HS-5 (cell line): ENCODE measurements at regions not wholly inside any gene's neighbourhood (a gene's known extent, or its start where the extent isn't known, plus 50 kb on each side); places are given as distances from the start of the nearest gene placed in this dataset.
"Not testable (repeated sequence)": the region's sequence is repeated elsewhere in the genome, so short reads cannot be mapped to it uniquely, and the experiment has no call there.

Experiments used
- DNase-seq: peaks from one replicate; pipeline ENCODE4 v3.0.0-alpha.2; 2012; ENCODE audit warnings: low read depth

DNA sequence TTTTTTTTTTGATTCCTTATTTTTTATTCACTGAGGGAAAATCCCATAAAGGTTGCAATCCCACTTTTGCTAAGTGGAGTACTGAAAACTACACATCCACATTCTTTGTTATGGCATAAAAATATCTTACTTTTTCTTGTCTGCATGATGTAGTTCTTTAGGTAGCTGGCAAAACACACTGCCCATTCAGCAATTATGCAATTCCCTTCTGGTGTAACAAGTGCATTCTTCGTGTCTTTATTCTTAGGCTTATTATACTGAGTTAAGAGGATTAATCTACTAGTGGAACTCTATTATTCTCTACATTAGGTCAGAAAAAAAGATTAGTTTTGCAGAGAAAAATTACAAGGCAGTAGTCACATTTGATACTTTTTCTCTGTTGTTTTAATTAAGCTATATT is 403.8 kb upstream of the GBE1 start:
- no peak for DNase-seq

DNA sequence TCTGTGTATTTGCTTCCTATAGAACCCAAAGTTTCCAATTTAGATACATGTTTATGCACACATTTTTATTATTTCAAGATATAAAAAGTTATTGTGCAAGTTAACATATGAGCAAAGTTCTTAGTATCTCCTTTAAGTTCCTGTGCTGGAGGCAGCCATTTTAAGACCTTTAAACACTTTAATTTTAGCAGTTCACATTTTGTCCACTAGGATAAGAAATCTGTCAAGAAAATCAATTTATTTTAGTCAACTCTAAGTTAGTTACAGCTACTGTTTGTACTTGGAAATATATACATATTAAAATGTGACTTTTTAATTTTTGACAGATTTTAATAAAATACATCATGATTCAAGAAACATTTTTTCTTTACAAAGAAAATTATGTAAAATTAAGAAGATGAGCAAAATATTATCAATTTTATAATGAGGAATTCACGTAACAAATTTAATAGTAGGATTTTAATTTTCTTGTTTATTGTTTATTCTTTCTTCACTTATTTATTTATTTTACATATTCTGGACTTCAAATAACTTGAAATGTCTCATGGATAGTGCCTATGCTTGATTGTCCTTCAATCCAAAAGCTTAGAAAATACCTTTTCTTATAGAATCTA is 402.6 kb upstream of the GBE1 start:
- peak; percentile 11 for DNase-seq

DNA sequence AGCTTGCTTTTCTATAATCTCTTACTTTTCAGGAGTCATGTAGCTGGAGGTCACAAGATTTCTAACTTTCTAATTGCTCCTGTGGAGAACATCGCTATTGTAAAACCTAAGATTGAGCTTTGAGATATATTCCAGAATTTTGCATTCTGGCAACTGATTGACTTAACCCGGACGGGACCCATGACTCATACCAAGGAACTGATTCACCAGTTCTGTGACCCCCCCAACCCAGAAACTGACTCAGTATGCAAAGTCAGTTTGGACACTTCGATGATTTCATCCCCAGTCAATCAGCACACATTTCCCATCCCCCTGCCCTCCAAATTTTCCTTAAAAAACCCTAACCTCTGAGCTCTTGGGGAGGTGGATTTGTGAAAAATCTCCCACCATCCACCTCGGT is 396.5 kb upstream of the GBE1 start:
- DNase-seq, result peak; percentile 73

DNA sequence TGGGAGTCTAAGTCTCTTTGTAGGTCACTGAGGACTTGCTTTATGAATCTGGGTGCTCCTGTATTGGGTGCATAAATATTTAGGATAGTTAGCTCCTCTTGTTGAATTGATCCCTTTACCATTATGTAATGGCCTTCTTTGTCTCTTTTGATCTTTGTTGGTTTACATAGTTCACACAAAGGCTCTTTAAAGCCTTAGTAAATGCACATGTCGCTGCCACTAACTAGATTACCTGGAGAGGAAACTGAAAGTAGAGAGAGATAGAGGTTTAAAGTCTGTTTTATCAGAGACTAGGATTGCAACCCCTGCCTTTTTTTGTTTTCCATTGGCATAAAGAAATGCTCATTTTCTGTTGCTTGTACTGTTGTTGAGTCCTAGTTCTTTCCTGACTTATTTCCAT is 392.4 kb upstream of the GBE1 start:
- DNase-seq, result not testable (repeated sequence)

DNA sequence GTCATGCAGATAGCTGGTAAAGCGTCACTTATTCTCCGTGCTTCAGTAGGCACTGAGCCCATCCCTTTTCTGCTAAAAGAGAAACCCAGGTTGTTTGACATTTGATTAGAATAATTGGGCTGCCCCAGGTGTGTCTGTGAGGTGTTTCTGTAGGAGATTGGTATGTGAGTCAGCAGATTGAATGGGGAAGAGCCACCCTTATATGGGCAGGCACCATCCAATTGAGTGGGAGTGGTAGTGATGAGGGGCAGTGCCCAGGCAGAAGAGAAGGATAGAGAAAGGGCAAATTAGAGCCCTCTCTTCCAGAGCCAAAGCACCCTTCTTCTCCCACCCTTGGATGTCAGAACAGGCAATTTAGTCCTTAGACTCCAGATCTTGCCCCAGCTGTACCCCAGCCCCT is 384.3 kb upstream of the GBE1 start:
- DNase-seq, result no peak

DNA sequence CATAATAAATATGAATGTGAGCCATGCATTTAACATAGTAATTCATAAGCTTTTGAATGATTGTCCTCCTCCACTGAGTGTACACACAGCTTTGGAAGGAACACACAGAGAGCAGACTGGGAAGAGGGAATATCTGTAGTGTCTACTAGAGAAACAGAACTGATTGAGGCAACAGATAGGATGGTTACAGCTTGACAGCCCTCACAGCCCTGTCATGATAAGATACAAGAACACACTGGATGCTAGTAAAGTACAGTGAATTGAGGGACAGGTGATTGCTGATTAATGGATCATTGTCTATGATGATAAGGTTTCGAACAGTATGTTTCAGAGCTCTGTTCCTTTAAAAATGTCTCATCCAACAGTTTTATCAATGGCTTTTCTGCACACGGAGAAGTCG is 383.4 kb upstream of the GBE1 start:
- no peak for DNase-seq

DNA sequence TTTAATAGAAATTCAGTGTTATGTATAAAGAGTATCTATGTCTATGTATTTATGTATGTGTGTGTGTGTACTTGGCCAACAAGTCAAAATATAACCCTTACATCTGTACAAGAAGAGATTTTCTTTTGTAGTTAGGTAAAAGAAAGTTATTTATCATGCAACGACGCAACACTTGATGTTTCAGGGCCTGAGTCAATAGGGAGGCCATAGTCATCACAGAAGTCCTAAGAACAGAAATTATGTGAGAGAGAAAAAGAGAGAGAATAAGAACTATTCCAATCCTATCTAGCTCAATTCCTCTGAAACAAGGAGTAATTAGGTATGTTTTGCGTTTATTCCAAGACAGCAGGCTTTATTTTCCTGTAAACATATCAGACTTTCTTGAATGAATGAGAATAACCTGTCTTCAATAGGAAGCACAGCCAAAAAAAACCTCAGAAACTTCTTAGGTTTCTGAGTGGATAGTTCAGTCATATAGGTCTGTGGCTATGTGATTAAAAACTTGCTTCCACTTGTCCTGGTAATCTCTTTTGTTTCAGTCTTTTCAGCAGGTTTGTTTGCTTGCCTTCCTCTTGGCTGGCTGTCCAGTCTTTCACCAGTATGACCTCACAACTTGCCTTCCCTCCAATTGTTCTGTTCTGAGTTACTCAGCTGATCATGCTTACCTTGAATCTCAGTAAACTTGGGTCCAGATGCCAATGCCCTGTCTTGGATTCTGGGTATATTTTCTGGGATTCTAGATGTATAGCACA is 382.4 kb upstream of the GBE1 start:
- no peak for DNase-seq

DNA sequence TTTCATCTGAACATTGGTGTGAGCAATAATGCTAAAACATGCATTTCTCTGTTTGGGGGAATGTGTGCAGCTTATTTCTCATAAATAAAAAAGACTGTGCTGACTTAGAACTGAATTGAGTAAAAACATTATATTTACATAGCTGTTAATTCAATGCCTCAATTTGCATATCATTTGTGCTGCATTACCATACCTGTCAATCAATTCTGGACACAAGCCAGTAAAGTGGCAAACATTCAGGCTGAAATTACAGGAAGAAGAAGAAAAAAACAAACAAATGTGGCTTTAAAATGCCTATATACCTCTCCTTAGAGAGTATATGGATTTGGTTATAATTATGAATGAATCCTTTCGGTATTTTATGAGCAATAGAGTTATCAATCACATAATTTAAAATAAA is 380.1 kb upstream of the GBE1 start:
- no peak for DNase-seq

DNA sequence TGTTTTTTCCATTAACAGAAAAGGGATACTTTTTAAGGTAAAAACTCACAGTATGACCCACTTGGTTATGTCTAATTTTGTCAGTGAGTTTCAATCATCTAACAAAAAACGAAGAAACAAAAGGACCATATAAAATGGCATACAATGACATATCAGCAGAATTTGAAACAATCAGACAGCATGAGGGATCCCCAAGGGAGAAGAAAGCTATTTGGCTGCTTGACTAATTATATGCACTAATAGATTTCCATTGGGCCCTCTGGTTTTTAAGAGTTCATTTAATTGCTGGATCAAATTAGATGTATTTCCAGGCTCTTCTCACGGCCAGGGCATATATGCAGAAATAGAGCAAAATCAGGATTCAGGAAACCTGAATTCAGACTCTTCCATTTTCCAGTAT is 376.4 kb upstream of the GBE1 start:
- no peak for DNase-seq

DNA sequence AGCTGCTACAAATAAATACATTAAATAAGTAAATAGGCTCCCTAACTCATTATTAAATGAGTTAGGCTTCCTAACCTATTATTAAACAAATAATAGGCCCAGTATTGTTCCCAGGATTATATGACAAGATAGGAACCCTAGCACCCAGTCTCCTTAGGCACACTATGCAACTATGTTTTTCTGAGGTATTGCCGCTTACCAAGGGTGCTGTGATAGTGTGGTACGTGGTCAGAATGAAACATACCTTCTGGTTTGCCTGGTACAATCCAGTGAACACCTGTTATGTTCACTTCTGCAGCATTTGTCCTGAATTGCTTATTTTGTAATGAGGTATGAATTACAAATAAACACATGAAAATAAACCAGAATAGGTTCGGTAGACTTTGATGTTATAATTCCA is 375.6 kb upstream of the GBE1 start:
- DNase-seq, result no peak

DNA sequence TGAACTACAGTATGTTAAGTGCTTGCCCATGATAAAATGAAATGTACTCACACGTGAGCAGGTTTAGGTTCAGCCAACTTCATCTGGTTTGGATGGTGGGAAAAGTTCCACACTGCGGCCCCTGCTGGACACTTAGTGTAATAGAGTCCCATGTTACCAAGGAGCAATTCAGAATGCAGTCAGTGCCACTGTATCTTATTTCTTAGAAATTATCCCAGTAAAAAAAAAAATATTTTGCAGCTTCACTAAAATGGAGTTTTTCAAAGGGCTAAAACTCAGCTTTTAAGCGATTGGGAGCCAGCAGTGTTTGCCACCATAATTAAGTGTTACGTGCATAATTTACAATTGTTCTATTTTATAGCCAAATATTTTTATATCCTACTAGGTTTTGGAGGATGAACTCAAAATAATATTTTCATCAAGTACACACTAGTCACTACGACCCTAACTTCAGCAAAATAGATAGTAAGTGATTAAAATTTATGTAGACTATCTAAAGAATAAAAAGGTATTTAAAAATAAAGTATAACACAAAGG is 371.7 kb upstream of the GBE1 start:
- no peak for DNase-seq

DNA sequence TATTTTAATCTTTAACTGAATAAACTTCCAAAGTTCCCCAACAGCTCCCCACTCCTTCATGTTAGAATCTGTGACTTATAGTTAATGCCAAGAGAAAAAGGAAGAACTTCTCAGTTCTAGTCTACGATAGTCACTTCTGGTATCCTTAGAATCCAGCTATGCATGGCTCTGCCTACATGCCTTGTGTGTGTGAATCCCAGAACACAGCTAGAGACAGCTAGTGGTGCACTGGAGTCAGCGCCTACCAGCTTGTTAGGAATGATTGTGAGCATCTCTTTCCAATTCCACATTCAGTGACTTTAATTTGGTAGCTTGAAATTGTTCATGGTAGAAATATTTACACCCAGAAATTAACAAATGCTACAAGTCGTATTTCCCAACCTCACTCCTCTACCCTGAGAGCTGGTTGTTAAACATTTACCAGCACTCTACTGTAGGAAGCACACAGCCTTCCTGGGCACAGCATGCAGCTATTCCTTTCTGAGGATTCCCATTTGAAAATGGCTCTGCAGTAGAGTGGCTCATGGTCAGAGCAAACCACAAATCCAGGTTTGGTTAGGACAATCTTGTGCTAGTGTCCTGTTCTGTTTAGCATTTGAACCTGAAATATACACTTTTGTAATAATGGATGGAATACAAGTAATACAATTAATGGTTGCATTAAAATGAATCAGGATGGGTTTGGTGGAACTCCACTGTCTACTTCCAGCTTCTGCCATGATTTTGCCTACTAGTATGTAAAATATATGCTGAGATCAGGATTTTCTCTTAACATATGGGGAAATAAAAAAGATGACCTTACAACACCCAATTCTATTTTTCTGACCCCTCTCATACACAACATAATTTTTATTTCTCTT is 371.0 kb upstream of the GBE1 start:
- DNase-seq, result no peak

DNA sequence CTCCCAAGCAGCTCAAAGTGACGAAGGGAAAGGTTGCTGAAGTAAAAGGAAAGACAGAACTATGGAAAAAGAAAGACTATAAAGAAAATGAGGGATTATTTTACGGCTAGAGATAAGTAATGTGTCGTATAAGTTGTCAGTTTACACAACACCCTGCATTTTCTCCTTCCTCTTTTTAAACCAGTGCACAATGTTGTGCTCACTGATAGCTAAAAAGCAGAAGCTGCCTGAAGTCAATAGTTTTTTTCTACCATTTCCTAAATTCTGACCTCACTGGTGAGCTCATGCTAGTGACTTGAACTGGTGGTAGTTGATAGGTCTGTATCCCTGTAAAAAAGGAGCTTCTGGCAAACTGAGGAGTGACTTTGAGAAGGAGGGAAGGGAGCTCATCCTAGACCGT is 368.6 kb upstream of the GBE1 start:
- no peak for DNase-seq

DNA sequence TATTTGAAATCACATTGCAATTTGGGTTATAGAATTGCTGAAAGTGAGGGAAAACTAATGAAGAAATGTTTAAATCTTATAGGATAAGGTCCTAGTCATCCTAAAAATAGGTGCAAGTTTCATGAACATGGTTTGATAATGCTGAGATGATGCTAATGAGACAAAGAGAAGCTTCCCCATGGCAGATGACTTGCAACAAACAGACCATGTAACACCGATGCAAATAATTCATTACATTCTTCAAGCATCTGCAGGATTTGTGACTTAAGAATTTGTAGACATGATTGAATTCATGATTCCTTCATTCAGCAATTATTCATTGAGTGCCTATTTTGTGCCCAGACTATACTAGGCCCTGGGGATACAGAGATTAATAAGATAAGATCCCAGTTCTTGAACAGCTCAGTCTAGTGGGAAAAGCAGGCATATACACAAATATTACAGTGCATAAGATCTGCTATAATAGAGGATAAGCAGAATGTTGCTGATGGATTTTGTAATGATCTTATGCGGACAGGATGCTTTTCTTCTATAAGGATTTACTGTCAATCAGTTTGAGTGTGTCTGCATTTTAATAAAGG is 367.9 kb upstream of the GBE1 start:
- DNase-seq, result no peak

DNA sequence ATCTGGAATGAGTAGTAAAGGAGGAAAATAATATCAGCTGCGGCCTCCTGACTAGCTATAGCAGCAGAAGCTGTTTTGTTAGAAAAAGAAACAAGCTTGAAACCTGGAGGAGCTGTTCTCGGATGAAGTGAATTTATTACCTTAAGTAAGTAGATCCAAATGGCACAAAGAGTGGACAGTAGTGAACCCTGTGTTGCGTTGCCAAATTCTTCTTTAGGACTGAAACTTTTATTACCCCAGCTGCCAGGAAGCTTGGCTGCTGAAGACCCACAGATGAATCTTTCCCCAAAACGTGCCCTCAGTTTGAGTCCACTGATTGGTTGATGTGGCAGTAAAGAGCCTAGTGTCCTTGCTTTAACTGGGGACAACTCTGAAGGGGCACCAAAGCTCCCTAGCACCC is 366.8 kb upstream of the GBE1 start:
- no peak for DNase-seq

DNA sequence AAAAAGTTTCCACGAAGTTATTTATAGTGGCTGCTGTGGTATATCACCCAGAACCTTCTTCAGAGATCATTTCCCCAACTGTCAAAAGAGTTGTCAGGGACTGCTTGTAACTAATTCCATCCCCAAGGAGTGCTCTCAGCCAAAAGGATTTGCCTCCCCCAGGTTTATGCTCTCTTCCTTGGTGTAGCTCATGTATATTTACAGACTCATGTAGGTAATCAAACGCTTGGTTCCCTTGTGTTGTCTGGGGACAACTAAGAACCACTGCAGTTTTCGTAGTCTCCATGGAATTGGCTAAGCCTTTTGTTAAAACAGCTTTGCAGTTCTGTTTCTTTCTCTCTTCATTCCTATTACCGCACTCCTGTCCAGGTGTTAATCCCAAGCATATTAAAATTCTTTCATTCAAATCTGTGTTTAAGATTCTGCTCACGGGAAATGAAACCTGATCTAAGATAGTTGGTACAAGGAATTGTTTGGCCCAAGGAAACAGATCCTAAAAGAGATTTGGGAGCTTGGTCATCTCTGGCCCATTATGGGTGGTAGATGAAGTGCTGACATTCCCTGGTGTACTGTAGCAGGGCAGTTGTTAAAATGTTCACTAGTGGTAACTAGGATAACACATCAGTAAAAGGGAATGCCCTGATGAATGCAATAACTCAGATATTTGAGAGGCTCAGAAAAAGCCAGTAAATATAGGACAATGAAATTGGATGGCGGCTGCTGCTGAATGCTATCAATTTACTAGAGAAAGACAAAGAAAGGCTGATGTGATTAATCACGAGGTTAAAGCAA is 361.3 kb upstream of the GBE1 start:
- DNase-seq, result no peak

DNA sequence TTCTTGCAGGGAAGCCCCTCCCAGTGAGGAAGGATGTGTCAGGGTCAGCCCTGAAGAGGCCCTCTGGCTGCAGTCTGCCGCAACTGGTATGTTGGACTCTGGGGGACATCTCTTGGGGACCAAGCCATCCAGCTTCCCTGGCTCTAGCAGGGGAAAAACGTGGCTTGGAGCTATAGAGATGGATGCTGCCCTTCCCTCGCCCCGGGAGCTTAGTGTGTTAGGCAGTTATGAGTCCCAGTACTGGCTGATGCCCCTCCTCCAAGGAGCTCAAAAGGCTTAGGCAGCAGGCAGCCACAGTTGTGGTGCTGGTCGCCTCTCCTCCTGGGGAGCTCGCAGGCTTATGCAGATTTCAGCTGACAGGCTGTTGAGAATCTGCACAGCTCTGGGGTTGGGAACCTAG is 353.1 kb upstream of the GBE1 start:
- DNase-seq, result no peak

DNA sequence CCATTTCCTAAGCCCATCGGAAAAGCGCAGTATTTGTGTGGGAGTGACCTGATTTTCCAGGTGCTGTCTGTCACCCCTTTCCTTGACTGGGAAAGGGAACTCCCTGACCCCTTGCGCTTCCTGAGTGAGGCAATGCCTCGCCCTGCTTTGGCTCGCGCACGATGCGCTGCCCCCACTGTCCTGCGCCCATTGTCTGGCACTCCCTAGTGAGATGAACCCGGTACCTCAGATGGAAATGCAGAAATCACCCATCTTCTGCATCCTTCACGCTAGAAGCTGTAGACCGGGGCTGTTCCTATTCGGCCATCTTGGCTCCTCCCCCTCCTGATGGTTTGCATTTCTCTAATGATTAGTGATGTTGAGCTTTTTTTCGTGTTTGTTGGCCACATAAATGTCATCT is 349.3 kb upstream of the GBE1 start:
- DNase-seq, result not testable (repeated sequence)

DNA sequence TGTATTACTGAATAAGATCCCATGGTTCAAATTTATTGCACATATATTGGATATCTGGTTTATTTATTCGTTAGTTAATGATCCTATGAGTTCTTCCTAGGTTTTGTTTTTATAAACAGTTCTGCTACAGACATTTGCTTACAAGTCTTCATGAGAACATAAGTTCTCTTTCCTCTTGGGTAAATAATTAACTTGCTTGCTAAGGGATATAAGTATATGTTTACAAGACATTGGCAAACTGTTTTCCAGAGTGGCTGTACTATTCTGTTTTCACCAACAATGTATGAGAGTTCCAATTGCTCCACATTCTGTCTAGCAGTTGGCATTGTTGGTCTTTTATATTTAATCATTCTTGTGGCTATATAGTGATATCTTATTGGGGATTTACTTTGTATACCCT is 341.8 kb upstream of the GBE1 start:
- DNase-seq, result no peak

DNA sequence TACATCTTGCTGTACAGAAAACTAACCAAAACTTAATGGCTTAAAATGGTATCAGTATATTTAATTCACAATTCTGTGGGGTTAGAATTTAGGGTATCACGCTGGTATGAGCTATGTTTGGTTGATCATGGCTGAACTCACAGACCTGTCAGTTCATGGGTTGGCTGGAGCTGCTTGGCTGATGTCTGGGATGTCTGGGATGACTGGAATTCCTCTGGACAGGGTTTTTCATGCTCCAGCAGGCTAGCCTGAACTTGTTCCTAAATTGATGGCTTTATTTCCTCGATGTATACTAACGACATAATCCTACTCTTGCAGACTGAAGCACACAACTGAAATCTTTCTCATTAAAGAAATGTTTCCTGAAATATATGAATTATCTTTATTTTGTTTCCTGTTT is 338.9 kb upstream of the GBE1 start:
- no peak for DNase-seq

DNA sequence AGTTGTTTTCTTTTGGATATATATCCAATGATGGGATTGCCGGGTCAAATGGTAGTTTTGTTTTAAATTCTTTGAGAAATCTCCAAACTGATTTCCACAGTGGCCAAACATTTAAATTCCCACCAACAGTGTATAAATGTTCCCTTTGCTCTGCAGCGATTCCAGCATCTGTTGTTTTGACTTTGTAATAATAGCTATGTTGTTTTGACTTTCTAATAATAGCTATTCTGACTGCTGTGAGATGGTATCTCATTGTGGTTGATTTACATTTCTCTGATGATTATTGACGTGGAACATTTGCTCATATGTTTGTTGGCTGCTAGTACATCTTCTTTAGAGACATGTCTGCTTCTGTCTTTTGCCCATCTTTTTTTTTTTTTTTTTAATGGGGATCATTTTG is 332.2 kb upstream of the GBE1 start:
- no peak for DNase-seq

DNA sequence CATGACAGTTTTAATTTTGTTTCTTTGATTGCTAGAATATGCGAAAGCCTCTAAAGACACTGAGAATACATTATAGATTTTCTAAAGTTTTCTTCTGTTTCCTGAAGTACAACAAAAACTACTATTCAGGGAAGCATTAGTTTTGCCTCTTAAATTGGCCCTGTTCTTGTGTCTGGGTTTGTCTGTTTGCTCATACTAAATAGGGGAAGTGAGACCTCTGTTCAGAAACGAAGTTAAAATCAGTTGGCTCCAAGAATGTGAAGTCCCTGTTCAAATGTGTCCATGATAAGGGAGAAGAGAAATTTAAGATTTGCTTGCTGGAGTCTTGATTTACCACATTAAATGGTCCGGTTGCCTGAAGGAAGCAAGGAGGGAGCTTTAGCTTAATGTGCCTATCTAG is 327.3 kb upstream of the GBE1 start:
- DNase-seq, result no peak
